A549 (cell line): ENCODE measurements at regions not wholly inside any gene's neighbourhood (a gene's known extent, or its start where the extent isn't known, plus 50 kb on each side); places are given as distances from the start of the nearest gene placed in this dataset.

ENCODE experiments used
- CHD2 ChIP-seq: fragments of 150-350 bp; IDR thresholded peaks from 2 replicates; pipeline ENCODE4 v1.6.1; 2014; ENCODE audit warnings: low read length; ENCODE audit not compliant: partially characterized antibody
- EP300 ChIP-seq, 2 experiments: fragments of >200 bp; sonication (Bioruptor Twin); formaldehyde crosslinking; IDR thresholded peaks; 2 replicates in 1 of 2; 3 replicates in 1 of 2; pipeline ENCODE4 v1.6.1; 2016 to 2017
- JUN ChIP-seq, 2 experiments: fragments of >200 bp; sonication (Bioruptor Twin); formaldehyde crosslinking; IDR thresholded peaks; 2 replicates in 1 of 2; 3 replicates in 1 of 2; pipeline ENCODE4 v1.6.1; 2016 to 2017
- NR3C1 ChIP-seq: fragments of >200 bp; sonication (Bioruptor Twin); formaldehyde crosslinking; IDR thresholded peaks from 3 replicates; pipeline ENCODE4 v1.6.1; 2017
- PHF8 ChIP-seq: fragments of 200-600 bp; sonication (generic); IDR thresholded peaks from 2 replicates; pipeline ENCODE4 v1.6.1; 2016; ENCODE audit warnings: low read depth, mild to moderate bottlenecking, antibody characterized with exemption, moderate library complexity, borderline replicate concordance
- POLR2A ChIP-seq: IDR thresholded peaks from 2 replicates; pipeline ENCODE4 v1.6.1; 2012; ENCODE audit warnings: mild to moderate bottlenecking, low read length
- RAD21 ChIP-seq, 2 experiments: fragments of >200 bp in 1 of 2; sonication (Bioruptor Twin) in 1 of 2; formaldehyde crosslinking in 1 of 2; IDR thresholded peaks in 1 of 2; conservative IDR thresholded peaks in 1 of 2; 2 replicates in 1 of 2; 3 replicates in 1 of 2; pipeline ENCODE4 v1.6.1; 2012 to 2018; ENCODE audit warnings: inconsistent platforms in 1 of 2
- RFX5 ChIP-seq: fragments of 450-650 bp; IDR thresholded peaks from 2 replicates; pipeline ENCODE4 v1.7.1; 2014; ENCODE audit warnings: antibody characterized with exemption, mild to moderate bottlenecking, moderate library complexity
- ZFP36 ChIP-seq: fragments of 450-650 bp; IDR thresholded peaks from 2 replicates; pipeline ENCODE4 v1.6.1; 2014; ENCODE audit warnings: borderline replicate concordance; ENCODE audit not compliant: partially characterized antibody
- TF ChIP-seq, protein P1 (sequence below): fragments of >200 bp; sonication (Bioruptor Twin); formaldehyde crosslinking; IDR thresholded peaks from 3 replicates; pipeline ENCODE4 v1.5.1; 2016
- TF ChIP-seq, protein P2 (sequence below): fragments of 200-600 bp; sonication (generic); IDR thresholded peaks from 2 replicates; pipeline ENCODE4 v1.6.1; 2016; ENCODE audit warnings: antibody characterized with exemption, mild to moderate bottlenecking, moderate library complexity
- TF ChIP-seq, protein P3 (sequence below): IDR thresholded peaks from 2 replicates; pipeline ENCODE4 v1.6.1; 2012

DNA sequence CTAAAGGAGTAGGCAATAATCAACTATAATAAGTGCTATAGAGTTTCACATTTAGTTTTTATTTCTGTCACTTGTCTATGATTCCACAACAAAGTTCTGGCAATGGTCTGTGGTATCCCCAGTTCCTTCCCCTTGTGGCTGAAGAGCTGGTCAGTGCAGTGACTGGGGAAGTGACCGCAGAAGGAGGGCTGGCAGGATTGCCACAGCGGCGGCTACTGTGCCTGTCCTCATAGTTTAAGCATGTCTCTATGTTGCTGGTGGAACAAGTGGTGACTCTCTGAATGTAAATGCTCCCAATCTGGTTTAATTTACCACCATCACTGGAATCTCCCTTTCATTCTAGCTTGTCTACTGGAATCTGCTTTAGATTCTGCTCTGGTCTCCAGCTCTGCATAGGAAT is 170.6 kb upstream of the GK2 start:
- TF ChIP-seq, protein P1, sequence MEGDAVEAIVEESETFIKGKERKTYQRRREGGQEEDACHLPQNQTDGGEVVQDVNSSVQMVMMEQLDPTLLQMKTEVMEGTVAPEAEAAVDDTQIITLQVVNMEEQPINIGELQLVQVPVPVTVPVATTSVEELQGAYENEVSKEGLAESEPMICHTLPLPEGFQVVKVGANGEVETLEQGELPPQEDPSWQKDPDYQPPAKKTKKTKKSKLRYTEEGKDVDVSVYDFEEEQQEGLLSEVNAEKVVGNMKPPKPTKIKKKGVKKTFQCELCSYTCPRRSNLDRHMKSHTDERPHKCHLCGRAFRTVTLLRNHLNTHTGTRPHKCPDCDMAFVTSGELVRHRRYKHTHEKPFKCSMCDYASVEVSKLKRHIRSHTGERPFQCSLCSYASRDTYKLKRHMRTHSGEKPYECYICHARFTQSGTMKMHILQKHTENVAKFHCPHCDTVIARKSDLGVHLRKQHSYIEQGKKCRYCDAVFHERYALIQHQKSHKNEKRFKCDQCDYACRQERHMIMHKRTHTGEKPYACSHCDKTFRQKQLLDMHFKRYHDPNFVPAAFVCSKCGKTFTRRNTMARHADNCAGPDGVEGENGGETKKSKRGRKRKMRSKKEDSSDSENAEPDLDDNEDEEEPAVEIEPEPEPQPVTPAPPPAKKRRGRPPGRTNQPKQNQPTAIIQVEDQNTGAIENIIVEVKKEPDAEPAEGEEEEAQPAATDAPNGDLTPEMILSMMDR: no peak
- TF ChIP-seq, protein P2, sequence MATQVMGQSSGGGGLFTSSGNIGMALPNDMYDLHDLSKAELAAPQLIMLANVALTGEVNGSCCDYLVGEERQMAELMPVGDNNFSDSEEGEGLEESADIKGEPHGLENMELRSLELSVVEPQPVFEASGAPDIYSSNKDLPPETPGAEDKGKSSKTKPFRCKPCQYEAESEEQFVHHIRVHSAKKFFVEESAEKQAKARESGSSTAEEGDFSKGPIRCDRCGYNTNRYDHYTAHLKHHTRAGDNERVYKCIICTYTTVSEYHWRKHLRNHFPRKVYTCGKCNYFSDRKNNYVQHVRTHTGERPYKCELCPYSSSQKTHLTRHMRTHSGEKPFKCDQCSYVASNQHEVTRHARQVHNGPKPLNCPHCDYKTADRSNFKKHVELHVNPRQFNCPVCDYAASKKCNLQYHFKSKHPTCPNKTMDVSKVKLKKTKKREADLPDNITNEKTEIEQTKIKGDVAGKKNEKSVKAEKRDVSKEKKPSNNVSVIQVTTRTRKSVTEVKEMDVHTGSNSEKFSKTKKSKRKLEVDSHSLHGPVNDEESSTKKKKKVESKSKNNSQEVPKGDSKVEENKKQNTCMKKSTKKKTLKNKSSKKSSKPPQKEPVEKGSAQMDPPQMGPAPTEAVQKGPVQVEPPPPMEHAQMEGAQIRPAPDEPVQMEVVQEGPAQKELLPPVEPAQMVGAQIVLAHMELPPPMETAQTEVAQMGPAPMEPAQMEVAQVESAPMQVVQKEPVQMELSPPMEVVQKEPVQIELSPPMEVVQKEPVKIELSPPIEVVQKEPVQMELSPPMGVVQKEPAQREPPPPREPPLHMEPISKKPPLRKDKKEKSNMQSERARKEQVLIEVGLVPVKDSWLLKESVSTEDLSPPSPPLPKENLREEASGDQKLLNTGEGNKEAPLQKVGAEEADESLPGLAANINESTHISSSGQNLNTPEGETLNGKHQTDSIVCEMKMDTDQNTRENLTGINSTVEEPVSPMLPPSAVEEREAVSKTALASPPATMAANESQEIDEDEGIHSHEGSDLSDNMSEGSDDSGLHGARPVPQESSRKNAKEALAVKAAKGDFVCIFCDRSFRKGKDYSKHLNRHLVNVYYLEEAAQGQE: no peak
- no peak for TF ChIP-seq RFX5
- TF ChIP-seq RAD21 (conservative IDR thresholded peaks at IDR 0.05 in 1 of 2, IDR thresholded peaks at IDR 0.05 in 1 of 2): no peak
- TF ChIP-seq PHF8: no peak
- no peak for TF ChIP-seq POLR2A
- TF ChIP-seq NR3C1: no peak
- TF ChIP-seq ZFP36: no peak
- no peak for TF ChIP-seq EP300 (IDR thresholded peaks at IDR 0.05)
- TF ChIP-seq, protein P3, sequence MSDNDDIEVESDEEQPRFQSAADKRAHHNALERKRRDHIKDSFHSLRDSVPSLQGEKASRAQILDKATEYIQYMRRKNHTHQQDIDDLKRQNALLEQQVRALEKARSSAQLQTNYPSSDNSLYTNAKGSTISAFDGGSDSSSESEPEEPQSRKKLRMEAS: no peak
- TF ChIP-seq CHD2: no peak
- TF ChIP-seq JUN (IDR thresholded peaks at IDR 0.05): no peak
